Adrenal gland (tissue), 5 donors: ENCODE measurements at regions not wholly inside any gene's neighbourhood (a gene's known extent, or its start where the extent isn't known, plus 50 kb on each side); places are given as distances from the start of the nearest gene placed in this dataset.

Experiments
- CTCF ChIP-seq, 6 experiments: fragments of 450-650 bp in 4 of 6; fragments of 200-600 bp in 2 of 6; sonication (generic) in 1 of 6; IDR thresholded peaks; 1 replicate in 5 of 6; 2 replicates in 1 of 6; pipeline versions ENCODE4 v1.5.1 to v1.8.0; 2016 to 2021; ENCODE audit warnings: antibody characterized with exemption in 6 of 6, mild to moderate bottlenecking in 2 of 6, moderate library complexity in 1 of 6
- POLR2A ChIP-seq, 2 donors: fragments of 450-650 bp; IDR thresholded peaks; one replicate each; pipeline ENCODE4 v1.6.1; 2017; ENCODE audit warnings: antibody characterized with exemption in 2 of 2, mild to moderate bottlenecking in 2 of 2, moderate library complexity in 1 of 2
- donor health status: DM: no; HTN: no; CAD: no.

GRCh38 chr20:33923740-33924139 lies 70.0 kb upstream of the RALY start:
- TF ChIP-seq CTCF (IDR thresholded peaks at IDR 0.05) (no peak), POLR2A (IDR thresholded peaks at IDR 0.05) (no peak)
